ENCODE measurements at regions not wholly inside any gene's neighbourhood (a gene's known extent, or its start where the extent isn't known, plus 50 kb on each side); places are given as distances from the start of the nearest gene placed in this dataset.

GRCh38 chr1:13878021-13878420 lies 178.0 kb downstream of the PRDM2 start:
- no peak for DNase-seq (ENCODE audit: low read depth in 3 of 3, low spot score in 2 of 3)

- no peak for DNase-seq (ENCODE audit: low read depth in 3 of 3, low spot score in 2 of 3)
Measured at GRCh38 chr1:13878451-13878850, 178.5 kb downstream of the PRDM2 start.

DNA sequence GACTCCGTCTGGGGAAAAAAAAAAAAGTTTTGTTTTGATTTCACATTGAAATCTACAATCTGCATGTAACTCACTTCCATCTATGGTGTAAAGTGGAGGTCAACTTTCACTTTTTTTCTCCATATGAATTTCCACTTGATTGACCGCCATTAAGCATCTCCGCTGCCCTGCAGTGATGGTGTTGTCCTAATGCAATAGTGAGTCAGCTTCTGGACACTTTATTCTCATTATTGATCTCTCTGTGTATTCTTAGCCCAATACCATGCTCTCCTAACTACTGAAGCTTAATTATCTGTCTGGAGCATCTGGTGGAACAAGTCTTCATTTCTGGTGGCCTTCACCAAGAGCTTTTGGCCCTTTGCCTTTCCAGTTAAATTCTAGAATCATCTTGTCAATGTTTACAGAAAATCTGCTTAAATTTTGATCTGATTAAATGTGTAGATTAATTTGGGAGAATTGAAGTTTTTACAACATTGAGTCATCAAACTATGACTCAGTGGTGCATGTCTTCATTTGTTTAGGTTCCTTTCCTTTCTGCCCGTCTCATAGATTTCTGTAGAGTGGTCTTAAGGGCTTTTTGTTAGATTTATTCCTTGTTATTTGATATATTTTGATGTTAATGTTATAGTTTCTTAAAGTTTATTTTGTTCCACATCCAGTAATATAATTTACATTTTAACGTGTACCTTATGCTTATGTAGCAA lies 181.5 kb downstream of the PRDM2 start:
- DNase-seq (ENCODE audit: low read depth in 3 of 3, low spot score in 2 of 3) = no peak

DNA sequence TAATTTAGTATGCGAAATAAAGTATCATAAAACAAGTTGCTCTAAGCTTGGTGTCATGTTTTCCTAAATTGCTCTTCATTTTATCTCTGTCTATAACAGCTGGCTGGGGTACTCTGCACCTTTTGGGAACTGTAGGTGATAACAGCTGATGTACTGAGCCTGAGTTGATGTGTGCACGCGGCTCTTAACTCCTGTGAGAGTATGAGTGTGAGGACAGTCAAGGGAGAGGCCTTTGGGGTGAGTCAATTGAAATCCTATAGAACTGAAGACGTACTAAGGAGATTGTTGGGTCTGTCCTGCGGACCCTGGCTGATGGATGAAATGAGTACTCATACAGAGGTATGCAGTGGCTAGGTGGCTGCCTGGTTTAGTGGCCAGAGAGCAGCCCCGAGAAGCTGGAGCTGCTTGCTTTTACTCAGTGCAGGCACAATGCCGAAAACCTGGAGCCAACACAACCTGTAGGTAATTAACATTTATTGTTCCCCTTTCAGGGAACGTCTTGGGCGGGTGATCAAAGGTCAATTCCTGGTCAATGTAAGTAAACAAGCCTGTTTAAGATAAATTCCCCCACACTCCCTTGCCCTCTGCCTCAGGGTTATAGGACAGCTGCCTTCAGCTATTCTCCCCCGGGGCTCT lies 188.5 kb downstream of the PRDM2 start:
- DNase-seq (ENCODE audit: low read depth in 3 of 3, low spot score in 2 of 3) = no peak

- no peak for DNase-seq (ENCODE audit: low read depth in 3 of 3, low spot score in 2 of 3)
Measured at GRCh38 chr1:13889495-13889894, 189.5 kb downstream of the PRDM2 start.

DNA sequence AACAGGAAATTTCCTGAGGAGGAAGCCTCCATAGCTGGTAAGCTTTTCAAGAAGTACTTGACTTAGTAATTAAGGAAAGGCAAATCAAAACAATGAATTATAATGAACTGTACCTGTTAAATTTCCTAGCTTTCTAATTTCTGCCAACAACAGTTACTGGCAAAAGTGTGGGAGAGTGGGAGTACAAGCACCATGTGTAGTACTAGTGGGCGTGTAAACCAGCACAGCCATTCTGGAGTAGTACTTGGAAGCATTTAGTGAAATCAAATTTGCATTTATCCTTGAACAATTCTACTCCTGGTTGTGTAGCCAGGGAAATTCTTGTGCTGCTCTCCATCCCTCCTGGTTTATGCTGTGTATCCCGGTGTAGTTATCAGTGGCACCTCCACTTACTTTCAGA lies 190.8 kb downstream of the PRDM2 start:
- no peak for DNase-seq (ENCODE audit: low read depth in 3 of 3, low spot score in 2 of 3)

- no peak for DNase-seq (ENCODE audit: low read depth in 3 of 3, low spot score in 2 of 3)
Measured at GRCh38 chr1:13892198-13892597, 192.2 kb downstream of the PRDM2 start.

GRCh38 chr1:13892671-13893325 lies 192.8 kb downstream of the PRDM2 start:
- no peak for DNase-seq (ENCODE audit: low read depth in 3 of 3, low spot score in 2 of 3)

GRCh38 chr1:13893409-13893821 lies 193.4 kb downstream of the PRDM2 start:
- no peak for DNase-seq (ENCODE audit: low read depth in 3 of 3, low spot score in 2 of 3)

- no peak for DNase-seq (ENCODE audit: low read depth in 3 of 3, low spot score in 2 of 3)
Measured at GRCh38 chr1:13896932-13897331, 196.9 kb downstream of the PRDM2 start.

DNA sequence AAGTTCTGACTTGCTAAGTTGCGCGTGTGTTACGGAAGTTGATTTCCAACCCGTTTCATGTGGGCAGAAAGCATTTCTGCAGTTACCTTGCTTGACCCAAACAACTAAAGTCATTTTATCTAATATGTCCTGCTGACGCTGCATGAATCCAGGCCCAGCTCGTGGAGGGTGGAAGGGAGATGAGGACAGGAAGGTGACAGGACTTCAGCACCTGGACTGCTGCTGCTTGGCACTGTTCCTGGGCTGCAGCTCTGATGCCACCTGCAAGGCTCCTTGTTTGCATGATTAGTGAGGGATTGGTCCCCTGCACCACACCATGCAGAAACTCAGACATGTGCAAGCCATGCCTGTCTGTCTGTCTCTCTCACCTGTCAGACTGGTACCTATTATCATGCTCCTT lies 198.4 kb downstream of the PRDM2 start:
- DNase-seq (ENCODE audit: low read depth in 3 of 3, low spot score in 2 of 3) = no peak

GRCh38 chr1:13899856-13900255 lies 199.9 kb downstream of the PRDM2 start:
- DNase-seq (ENCODE audit: low read depth in 3 of 3, low spot score in 2 of 3) = no peak

GRCh38 chr1:13900583-13900982 lies 200.6 kb downstream of the PRDM2 start:
- no peak for DNase-seq (ENCODE audit: low read depth in 3 of 3, low spot score in 2 of 3)

DNA sequence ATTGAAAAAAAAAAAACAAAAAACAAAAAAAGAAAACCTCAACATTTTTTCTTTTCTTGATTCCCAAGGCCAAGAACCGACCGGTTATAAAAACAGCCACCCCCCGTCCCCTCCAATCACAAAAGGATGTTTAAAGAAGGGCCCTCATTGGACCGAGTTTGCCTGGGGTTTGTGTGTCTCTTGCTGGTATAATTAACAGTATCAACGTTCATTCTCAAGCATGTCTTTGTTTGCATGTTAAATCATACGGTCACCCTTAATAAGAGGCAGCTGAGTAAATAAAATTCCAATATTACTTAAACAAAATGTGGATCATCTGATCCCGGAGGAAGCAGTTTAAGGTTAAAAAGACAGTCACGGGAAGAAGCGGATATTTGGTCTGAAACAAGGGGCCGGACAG lies 201.1 kb downstream of the PRDM2 start:
- DNase-seq (ENCODE audit: low read depth in 3 of 3, low spot score in 2 of 3) = no peak

GRCh38 chr1:13901597-13901996 lies 201.6 kb downstream of the PRDM2 start:
- no peak for DNase-seq (ENCODE audit: low read depth in 3 of 3, low spot score in 2 of 3)

DNA sequence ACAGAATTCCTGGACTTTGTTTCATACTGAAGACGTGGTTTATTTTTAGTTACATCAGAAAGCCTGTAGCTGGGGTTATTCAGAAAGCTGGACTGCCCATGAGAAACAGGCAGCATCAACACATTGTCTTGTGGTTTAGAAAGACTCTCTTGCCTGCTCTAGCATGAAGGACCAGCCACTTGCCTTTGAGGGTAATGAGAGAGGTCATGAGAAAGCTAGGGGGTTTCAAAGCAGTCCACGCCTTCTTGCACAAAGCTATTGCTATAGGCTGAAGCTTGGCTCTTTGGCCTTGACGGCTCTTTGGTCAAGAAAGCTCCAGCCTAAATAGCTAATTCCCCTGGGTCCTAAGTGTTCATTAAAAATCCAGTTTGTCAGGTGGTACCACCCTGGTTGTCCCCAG lies 208.1 kb downstream of the PRDM2 start:
- DNase-seq (ENCODE audit: low read depth in 3 of 3, low spot score in 2 of 3) = no peak

GRCh38 chr1:13911697-13912619 lies 212.0 kb downstream of the PRDM2 start:
- no peak for DNase-seq (ENCODE audit: low read depth in 3 of 3, low spot score in 2 of 3)

DNA sequence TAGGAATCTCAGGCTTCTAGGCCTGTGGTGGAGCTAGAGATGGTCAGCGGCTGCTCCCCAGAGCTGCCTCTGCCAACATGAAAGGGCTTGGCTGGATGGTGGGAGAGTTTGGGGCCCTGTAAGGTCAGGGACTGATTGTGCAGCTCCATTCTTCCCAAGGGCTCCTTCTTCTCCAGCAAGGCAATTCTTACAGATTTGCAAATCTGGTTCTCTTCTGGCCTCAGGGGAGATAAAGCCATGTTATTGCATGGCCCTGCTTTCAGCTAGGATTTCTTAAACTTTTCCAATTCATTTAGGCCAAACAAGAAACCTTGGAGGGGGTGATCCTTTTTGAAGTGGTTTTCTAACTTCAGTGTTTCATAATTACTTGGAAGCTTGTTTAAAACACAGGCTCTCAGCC lies 213.4 kb downstream of the PRDM2 start:
- DNase-seq (ENCODE audit: low read depth in 3 of 3, low spot score in 2 of 3) = no peak

- DNase-seq (ENCODE audit: low read depth in 3 of 3, low spot score in 2 of 3) = no peak
Measured at GRCh38 chr1:13916530-13916929, 216.5 kb downstream of the PRDM2 start.

GRCh38 chr1:13917607-13918006 lies 217.6 kb downstream of the PRDM2 start:
- DNase-seq (ENCODE audit: low read depth in 3 of 3, low spot score in 2 of 3) = no peak

GRCh38 chr1:13918862-13919261 lies 218.9 kb downstream of the PRDM2 start:
- DNase-seq (ENCODE audit: low read depth in 3 of 3, low spot score in 2 of 3) = no peak
